Activated T-helper 1 cell treated with anti-CD3 and anti-CD28 coated beads, Interleukin-2, amount 50 U/mL, for 16 hours (primary cell): ENCODE measurements at regions not wholly inside any gene's neighbourhood (a gene's known extent, or its start where the extent isn't known, plus 50 kb on each side); places are given as distances from the start of the nearest gene placed in this dataset.
"Not testable (repeated sequence)": the region's sequence is repeated elsewhere in the genome, so short reads cannot be mapped to it uniquely, and the experiment has no call there.

Source experiments
- DNase-seq, 2 donors: peaks; one replicate each; pipeline ENCODE4 v3.0.0-alpha.2; 2020; ENCODE audit warnings: low read depth in 1 of 2, low spot score in 1 of 2

DNA sequence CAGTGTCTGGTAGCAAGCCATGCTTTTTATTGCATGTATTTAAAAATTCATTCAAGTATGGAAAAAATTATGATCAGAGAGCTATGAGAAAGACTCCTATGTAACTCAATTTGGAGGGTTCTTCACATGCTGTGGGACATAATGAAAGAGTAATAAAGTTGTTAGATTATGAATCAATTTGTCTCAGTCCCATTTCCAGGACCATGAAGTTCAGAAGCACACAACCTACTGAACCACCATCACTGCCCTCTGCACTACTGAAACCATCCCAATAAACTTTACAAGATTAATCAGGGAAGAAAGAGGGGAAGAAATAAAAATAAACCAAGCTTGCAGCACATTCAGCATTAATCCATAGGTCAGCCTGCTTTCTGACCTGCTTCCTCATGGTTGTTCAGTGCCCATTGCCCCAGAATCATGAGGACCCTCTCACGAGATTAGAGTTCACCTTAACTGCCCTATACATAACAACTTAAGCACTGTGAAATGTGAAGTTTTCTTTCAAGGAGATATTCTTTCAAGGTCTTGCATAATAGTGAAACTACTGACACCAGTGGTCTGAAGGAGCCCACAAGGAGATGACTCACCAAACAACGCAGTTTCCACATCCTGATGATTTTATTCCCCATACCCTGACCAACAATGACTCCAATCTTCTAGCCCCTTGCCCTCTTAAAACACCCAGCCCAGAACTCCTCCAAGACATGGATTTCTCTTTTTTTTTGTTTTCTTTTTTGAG lies 171.5 kb upstream of the ADCY1 start:
- no peak for DNase-seq

DNA sequence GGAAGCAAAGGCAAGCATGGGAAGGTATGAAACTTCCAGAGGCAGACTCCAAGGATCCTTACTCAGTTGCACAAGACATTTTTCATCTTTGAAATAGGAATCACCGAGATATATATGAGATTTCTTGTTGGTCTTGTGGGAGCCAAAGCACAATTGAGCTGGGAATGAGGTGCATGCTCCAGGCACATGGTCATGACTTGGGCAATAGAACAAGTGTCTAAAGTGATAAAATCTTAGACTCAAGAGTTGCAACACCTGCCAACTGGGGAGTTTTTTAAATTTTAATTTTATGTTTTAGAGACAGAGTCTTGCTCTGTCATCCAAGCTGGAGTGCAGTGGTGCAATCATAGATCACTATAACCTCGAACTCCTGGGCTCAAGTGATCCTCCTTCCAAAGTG lies 169.5 kb upstream of the ADCY1 start:
- no peak for DNase-seq

DNA sequence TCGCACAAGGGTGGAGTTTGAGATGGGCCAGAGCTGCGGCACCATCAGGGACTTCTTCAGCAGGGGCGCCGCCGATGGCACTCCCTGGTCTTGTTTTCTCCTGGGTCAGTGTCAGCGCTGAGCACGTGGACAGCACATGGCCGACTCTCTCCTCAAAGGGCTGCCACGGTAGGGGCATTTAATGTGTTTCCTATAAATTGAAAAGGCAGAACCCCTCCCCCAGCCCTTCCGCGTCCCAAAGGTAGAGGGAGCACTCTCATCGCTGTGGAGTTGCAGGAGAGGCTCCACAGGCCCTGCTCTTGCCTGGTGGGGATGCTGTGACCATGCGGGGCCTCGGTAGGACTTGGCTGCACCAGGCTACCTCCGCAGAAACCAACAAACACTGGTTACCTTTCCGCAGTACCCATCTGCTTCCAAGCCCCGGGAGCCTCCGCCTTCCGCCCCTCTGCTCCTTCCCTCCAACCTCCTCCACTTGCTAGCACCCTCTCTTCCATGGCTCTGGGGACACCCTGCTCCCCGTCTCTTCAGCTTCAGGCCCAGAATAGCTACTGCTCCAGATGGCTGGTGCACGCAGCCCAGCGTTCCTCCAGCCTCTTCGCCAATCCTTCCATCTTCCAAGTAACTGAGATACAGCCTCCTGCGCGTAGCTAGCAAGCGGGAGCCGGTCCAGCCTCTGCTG lies 166.3 kb upstream of the ADCY1 start:
- DNase-seq: no peak

DNA sequence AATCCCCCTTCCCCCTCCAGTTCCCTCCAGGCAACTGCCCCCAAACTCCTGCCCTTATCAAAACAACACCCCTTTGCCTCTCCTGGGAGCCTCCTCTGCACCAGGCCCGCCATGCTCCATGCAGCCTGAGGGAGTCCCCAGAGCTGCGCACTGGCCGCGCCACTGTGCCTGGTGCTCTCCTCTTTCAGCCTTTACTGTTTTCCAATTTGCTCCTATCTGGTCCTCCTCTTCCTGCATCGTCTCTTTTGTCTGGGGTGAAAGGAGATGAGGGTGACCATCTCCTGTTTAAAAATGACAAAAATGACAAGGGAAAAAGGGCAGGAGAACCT lies 165.8 kb upstream of the ADCY1 start:
- DNase-seq: no peak

DNA sequence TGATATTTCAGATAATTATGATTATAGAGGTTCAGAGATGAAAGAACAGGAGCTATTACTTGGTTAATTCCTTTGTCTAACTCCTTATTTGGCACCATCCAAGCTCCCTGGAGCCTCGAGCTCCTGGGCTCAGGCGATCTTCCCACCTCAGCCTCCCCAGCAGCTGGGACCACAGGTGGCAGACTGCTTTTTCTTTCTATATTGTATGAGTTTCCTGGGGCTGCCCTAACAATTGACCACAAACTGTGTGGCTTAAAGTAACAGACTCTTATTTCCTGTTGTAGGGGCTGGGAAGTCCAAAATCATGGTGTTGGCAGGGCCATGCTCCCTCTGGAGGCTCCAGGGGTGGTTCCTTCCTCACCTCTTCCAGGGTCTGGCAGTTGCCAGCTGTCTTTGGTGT lies 163.3 kb upstream of the ADCY1 start:
- no peak for DNase-seq

DNA sequence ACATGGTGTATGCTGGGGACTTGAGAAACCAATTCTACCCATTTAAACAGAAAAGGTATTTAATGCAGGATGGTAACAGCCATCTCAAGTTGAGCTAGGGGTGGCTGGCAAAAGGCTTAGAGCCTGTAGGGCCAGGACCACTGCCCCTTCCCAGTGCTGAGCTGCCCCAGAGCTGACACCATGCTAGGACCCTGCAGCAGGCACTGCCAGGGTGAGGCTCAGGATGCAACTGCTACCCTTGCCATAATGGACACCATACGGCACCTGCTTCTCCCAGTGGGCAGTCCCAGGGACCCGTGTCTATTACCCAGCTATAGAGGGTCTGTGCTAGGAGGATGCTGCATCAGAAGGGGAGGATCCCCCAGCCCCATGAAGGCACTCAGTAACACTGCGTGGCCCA lies 160.7 kb upstream of the ADCY1 start:
- DNase-seq: no peak

DNA sequence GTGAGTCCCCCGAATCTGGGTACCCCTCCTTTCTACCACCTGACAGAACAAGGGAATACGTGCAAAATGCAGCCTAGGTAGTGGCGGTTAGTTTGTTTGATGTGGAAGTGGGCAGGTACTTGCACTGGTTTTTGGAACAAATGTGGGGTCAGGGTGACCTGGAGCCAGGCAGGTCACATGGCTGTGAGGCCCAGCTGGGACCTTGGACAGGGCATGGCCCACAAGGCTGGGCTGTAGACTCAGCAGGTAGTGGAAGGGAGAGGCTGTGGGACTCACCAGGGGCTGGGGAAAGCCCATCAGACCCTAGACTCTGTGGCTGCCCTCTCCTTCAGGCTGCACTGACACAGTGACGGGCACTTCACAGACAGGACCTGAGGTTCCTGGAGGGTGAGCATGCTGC lies 159.9 kb upstream of the ADCY1 start:
- DNase-seq: no peak

DNA sequence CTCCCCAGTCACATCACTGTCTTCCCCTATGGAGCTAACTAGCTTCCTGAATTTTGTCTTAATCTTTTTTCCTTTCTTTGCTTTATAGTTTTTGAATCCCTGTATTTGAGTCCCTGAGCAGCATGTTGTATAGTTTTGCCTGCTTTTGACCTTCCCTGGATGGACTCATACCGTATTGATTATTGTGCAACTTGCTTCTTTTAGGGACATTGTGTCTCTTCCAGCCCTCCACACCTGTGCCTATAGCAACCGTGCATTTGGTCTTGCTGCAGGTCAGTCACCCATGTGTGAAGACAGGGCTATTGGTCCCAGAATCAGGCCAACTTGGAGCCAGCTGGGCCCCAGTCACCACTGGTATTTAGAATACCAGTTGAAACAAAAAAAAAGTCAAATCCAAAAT lies 158.9 kb upstream of the ADCY1 start:
- DNase-seq: no peak

DNA sequence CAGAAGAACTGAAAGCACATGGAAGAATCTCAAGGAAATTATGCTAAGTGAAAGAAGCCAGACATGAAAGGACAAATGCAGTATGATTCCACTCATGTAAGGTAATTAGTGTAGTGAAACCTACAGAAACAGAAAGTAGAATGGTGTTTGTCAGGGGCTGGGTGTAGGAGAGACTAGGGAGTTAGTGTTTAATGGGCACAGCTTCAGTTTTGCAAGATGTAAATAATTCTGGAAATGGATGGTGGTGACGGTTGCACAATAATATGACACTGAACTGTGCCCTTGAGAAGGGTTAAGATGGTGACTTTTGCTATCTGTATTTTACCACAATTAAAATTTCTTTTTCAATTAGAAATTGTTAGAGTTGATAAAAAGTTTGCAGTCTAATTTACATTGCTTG lies 157.3 kb upstream of the ADCY1 start:
- no peak for DNase-seq

DNA sequence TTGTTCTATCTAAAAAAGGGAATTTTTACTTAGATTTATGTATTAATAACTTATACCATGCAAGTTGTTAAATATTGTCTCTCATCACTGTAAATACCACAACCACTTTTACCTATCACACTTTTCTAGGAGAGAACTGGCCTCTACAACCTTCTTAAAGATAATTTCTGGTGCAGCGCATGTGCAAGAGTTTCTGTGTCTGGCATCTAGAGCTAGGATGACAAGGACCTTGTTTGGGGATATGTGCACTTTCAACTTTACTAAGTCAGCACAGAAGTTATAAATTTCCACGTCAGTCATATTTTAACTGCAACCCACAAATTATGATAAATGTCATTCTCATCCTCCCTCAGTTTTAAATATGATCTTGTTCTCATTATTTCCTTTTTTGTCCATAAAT lies 156.9 kb upstream of the ADCY1 start:
- no peak for DNase-seq

DNA sequence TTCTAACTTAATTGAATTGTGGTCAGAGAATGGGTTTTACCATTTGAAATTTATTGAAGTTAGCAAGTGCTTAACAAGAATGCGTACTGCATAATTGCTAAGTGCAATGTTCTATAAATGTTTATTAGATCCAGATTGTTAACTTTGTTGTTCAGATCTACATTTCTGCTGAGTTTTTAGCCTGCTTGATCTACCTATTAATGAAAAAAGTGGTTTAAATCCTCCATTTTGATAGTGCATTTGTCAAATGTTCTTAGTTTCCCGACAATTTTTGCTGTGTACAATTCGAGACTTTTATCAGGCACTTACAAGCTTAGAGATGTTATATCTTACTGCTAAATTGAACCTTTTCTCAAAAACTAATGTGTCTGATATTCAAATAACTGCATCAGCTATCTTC lies 156.4 kb upstream of the ADCY1 start:
- DNase-seq: no peak

DNA sequence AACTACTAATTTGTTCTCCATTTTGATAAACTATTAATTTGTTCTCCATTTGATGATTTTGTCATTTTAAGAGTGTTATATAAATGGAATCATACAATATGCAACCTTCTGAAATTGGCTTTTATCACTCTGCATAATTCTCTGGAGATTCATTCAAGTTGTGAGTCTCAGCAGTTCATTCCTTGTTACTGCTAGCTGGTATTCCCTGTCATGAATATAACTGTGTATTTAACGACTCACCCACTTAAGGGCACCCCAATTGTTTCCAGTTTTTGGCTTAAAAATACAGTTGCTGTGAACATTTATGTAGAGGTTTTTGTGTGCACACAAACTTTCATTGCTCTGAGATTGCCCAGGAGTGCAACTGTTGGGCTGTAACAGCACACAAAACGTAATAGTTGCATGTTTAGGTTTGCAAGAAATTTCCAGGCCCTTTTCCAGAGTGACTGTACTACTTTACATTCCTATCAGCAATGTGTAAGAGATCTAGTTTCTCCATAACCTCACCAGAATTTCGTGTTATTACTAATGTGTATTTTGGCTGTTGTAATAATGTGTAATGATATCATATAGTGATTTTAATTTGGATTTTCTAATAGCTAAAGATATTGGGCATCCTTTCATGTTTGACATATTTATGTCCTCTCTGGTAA lies 153.2 kb upstream of the ADCY1 start:
- DNase-seq: no peak

DNA sequence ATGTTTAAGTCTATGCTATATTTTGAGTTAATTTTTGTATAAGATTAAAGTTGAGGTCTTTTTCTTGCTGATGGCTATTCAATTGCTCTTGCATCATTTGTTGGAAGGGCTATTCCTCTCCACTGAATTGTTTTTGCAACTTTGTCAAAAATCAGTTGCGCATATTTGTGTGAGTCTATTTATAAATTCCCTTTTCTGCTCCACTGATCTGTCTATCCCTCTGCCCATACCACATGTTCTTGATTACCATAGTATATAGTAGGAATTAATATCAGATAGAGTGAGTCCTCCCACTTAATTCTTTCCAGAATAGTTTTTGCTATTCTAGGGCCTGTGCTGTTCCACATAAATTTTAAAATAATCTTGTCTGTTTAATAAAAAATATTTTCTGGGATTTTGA lies 152.4 kb upstream of the ADCY1 start:
- DNase-seq: no peak

DNA sequence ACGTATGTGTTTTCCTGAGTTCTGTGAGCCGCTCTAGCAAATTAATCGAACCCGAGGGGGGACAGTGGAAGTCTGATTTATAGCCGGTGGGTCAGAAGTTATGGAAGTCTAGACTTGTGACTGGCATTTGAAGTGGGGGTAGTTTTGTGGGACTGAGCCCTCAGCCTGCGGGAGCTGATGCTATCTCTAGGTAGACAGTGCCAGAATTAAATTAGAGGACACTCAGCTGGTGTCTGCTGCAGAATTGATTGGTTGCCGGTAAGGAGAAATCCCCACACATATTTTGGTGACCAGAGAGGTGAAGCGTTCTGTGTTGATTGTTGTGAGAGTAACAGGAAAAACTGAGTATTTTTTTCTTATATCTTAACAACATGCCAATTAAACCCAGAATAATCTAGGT lies 143.8 kb upstream of the ADCY1 start:
- no peak for DNase-seq

DNA sequence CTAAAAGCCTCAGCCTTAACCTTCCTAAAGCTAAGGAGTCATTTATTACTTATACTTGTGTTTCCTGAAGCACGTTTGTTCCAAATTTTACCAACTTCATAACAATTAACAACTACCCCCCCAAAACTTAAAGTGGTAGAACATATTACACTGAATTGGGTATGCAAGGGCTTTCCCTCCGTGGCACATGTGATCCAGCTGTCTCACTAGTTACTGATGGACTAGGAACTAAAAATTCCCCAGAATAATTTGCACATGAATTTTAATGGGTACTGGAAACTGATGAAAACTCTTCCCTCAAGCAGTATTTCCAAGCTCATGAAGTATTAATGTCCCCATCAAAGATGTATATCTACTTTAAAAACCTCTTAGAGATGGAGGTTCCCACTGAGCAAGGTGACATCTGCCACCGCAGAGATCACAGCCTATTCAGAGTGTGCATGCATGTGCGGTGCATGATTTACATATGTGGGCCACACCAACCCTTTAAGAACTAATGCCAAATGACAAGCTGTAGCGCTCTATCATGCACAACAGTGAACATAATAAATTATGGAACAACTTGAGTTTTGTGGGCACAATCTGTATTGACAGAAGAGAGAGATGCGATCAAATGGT lies 139.9 kb upstream of the ADCY1 start:
- DNase-seq: no peak

DNA sequence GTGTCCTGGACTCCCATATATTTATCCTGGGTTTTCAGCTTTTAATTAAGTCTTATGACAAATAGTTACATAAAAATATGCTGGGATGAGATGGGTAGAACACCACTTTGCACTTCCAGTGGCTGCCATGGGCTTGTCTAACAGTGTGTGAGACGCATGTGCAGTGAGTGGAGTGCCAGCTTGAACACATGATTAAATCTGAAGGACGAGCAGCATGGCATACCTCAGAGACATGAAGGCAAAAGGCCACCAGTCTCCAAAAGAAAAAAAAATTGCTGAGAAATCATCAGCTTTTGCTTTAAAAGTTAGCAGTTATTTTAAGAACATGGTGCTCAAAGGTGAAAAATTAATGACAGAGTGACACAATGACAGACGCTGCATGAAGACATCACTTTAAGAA lies 139.0 kb upstream of the ADCY1 start:
- DNase-seq: no peak

DNA sequence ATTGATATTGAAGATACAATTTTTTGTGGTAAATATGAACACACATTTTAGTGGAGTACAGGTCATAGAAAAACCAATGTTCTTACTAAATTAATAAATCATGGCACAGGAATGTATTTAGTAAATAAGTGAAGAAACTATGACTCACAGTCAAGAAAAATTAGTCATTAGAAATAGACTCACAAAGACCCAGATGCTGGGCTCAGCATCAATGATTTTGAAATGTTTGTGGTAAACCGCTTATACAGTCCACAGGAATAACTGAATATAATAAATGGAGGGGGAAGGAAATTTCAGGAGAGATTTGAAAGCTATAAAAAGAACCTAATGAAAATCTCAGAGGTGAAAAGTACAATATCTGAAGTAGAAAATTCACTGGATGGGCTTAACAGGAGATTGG lies 138.3 kb upstream of the ADCY1 start:
- DNase-seq: no peak

DNA sequence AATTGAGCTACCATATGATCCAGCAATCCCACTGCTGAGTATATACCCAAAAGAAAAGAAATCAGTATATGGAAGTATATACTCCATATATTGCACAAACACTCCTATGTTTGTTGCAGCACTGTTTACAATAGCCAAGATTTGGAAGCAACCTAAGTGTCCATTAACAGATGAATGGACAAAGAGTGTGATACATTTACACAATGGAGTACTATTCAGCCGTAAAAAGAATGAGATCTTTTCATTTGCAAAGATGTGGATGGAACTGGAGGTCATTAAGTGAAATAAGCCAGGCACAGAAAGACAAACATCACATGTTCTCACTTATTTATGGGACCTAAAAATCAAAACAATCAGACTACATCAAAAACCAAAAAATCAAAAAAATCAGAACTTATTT lies 133.4 kb upstream of the ADCY1 start:
- not testable (repeated sequence) for DNase-seq

DNA sequence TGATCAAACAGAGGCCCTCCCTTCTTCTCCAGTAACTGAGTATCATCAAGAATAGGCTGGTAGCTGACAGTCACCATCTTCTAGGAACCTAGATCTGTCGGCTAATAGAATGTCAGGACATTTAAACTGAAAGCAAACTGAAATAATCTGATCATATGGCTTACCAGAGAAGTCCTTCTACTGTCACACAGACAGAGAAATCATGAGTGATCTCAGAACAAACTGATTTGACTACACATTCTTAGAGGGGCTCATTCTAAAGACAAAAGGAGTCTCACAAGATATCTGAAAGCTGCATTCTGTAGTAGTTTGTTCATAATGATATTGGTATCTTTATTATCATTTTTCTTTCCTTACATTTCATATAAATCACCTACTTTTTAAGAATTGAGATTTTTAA lies 130.9 kb upstream of the ADCY1 start:
- DNase-seq: no peak

DNA sequence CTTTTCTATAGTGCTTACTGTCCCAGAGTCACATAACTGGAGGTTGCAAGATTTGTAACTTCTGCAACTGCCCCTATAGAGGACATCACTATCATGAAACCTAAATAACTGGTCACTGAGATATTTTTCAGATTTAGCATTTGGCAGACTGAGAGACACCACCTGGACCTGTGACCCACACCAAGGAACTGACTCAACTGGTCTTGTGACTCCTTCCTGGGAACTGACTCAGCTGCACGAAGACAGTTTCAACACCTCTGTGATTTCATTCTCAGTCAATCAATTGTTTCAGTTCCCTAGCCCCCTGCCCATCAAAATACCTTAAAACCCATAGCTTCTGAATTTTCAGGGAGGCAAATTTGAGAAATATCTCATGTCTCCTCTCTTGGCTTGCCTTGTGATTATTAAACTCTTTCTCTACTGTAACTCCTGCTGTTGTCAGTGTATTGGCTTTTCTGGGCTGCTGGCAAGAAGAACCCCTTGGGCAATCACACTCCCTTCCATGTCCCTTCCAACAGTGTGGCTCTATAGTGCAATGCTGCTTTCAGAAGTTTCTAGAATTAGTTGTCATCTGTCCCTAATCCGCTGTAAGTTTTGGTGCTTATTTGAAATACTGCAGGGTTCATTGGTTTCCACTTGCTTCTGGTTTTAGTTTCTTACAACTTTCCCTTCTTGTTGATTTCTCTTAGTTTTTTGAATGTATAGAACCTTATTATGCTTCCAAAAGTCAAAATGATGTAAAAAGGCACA lies 127.8 kb upstream of the ADCY1 start:
- DNase-seq: no peak

DNA sequence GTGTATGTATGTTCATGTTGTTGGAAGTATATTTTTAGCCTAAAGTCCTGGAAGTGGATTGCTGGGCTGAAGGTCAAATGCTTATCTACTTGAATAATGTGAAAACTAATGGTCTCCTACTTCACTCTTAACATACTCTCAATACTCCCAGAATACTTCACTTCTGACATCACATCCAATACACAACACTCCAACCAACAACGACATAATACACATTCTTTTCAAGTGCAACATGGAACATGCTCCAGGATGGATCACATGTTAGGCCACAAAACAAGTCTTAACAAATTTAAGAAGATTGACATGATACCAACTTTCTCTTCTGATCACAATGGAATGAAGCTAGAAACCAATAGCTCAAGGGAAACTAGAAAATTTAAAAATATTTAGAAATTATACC lies 126.9 kb upstream of the ADCY1 start:
- no peak for DNase-seq
